SKM-1 (cell line): ENCODE measurements at regions not wholly inside any gene's neighbourhood (a gene's known extent, or its start where the extent isn't known, plus 50 kb on each side); places are given as distances from the start of the nearest gene placed in this dataset.
"Not testable (repeated sequence)": the region's sequence is repeated elsewhere in the genome, so short reads cannot be mapped to it uniquely, and the experiment has no call there.

Source experiments
- DNase-seq: peaks from one replicate; lab custom pipeline; 2025; ENCODE audit not compliant: unreplicated experiment; lab: John Stamatoyannopoulos, UW

GRCh38 chr1:199184180-199184579 lies 545.3 kb downstream of the PTPRC start:
- DNase-seq, result no peak

- DNase-seq, result no peak
These were observed 556.0 kb downstream of the PTPRC start for GRCh38 chr1:199194862-199195261.

GRCh38 chr1:199197695-199198094 lies 558.9 kb downstream of the PTPRC start:
- no peak for DNase-seq

GRCh38 chr1:199202331-199202730 lies 563.5 kb downstream of the PTPRC start:
- no peak for DNase-seq

GRCh38 chr1:199204231-199204630 lies 565.4 kb downstream of the PTPRC start:
- no peak for DNase-seq

GRCh38 chr1:199205740-199206441 lies 567.1 kb downstream of the PTPRC start:
- DNase-seq, result no peak

GRCh38 chr1:199208847-199209246 lies 570.0 kb downstream of the PTPRC start:
- DNase-seq, result no peak

GRCh38 chr1:199218065-199218464 lies 579.2 kb downstream of the PTPRC start:
- no peak for DNase-seq

GRCh38 chr1:199218533-199218932 lies 579.7 kb downstream of the PTPRC start:
- DNase-seq, result no peak

GRCh38 chr1:199220031-199220430 lies 581.2 kb downstream of the PTPRC start:
- no peak for DNase-seq

GRCh38 chr1:199221371-199222150 lies 582.7 kb downstream of the PTPRC start:
- no peak for DNase-seq

- no peak for DNase-seq
These were observed 585.1 kb downstream of the PTPRC start for GRCh38 chr1:199223936-199224335.

GRCh38 chr1:199226163-199226562 lies 587.3 kb downstream of the PTPRC start:
- no peak for DNase-seq

GRCh38 chr1:199242147-199242546 lies 603.3 kb downstream of the PTPRC start:
- peak; percentile 20 for DNase-seq

- no peak for DNase-seq
These were observed 603.8 kb downstream of the PTPRC start for GRCh38 chr1:199242601-199243000.

GRCh38 chr1:199243423-199244061 lies 604.7 kb downstream of the PTPRC start:
- peak; percentile 54 for DNase-seq

GRCh38 chr1:199245946-199246345 lies 607.1 kb downstream of the PTPRC start:
- no peak for DNase-seq

GRCh38 chr1:199246716-199247115 lies 607.9 kb downstream of the PTPRC start:
- no peak for DNase-seq

- no peak for DNase-seq
These were observed 609.1 kb downstream of the PTPRC start for GRCh38 chr1:199247891-199248290.

- not testable (repeated sequence) for DNase-seq
These were observed 615.2 kb downstream of the PTPRC start for GRCh38 chr1:199254040-199254439.

GRCh38 chr1:199261328-199261727 lies 622.5 kb downstream of the PTPRC start:
- no peak for DNase-seq

GRCh38 chr1:199264283-199264682 lies 625.4 kb downstream of the PTPRC start:
- no peak for DNase-seq
